Liver (tissue), 8 donors: ENCODE measurements at regions not wholly inside any gene's neighbourhood (a gene's known extent, or its start where the extent isn't known, plus 50 kb on each side); places are given as distances from the start of the nearest gene placed in this dataset.

Experiments used
- DNase-seq: peaks from one replicate; pipeline ENCODE4 v3.0.0-alpha.2; 2017; ENCODE audit warnings: low spot score
- H3K27ac ChIP-seq, 2 donors: one replicate each; pipeline ENCODE4 v1.7.0; 2013; ENCODE audit warnings: inconsistent platforms in 2 of 2, low read length in 2 of 2, control low read depth in 1 of 2, low read depth in 1 of 2, mild to moderate bottlenecking in 1 of 2
- H3K27me3 ChIP-seq, 4 donors: one replicate each; pipeline versions ENCODE4 v1.6.1 to v1.7.0; 2013; ENCODE audit warnings: low read length in 3 of 4, inconsistent platforms in 1 of 4, mild to moderate bottlenecking in 1 of 4, moderate library complexity in 1 of 4; ENCODE audit not compliant: control insufficient read depth in 4 of 4, insufficient read depth in 4 of 4
- H3K36me3 ChIP-seq, 4 donors: one replicate each; pipeline versions ENCODE4 v1.6.1 to v1.7.0; 2013; ENCODE audit warnings: low read length in 3 of 4, mild to moderate bottlenecking in 3 of 4, low read depth in 1 of 4, moderate library complexity in 1 of 4; ENCODE audit not compliant: control insufficient read depth in 4 of 4, insufficient read depth in 3 of 4
- H3K4me1 ChIP-seq, 4 donors: one replicate each; pipeline versions ENCODE4 v1.6.1 to v1.7.0; 2013; ENCODE audit warnings: low read length in 3 of 4, mild to moderate bottlenecking in 3 of 4, moderate library complexity in 1 of 4; ENCODE audit not compliant: control insufficient read depth in 4 of 4, insufficient read depth in 4 of 4
- H3K4me3 ChIP-seq, 3 donors: one replicate each; pipeline versions ENCODE4 v1.6.1 to v1.7.0; 2013; ENCODE audit warnings: low read length in 3 of 3, control low read depth in 1 of 3, low read depth in 1 of 3, mild to moderate bottlenecking in 1 of 3
- H3K9ac ChIP-seq, 2 donors: one replicate each; pipeline ENCODE4 v1.7.0; 2013; ENCODE audit warnings: low read length in 2 of 2, mild to moderate bottlenecking in 2 of 2, moderate library complexity in 2 of 2, control low read depth in 1 of 2, low read depth in 1 of 2
- H3K9me3 ChIP-seq, 4 donors: one replicate each; pipeline versions ENCODE4 v1.6.1 to v1.7.0; 2013; ENCODE audit warnings: low read length in 3 of 4; ENCODE audit not compliant: control insufficient read depth in 4 of 4
- ATF3 ChIP-seq: IDR thresholded peaks from 2 replicates; pipeline ENCODE4 v1.6.1; 2016; ENCODE audit warnings: antibody characterized with exemption
- CTCF ChIP-seq: fragments of 150-350 bp; IDR thresholded peaks from 2 replicates; pipeline ENCODE4 v1.5.1; 2017; ENCODE audit warnings: improper control_type of control experiment, low read depth, low read length; ENCODE audit not compliant: missing input control
- EGR1 ChIP-seq, 2 donors: IDR thresholded peaks; 2 replicates each; pipeline ENCODE4 v1.6.1; 2016 to 2018; ENCODE audit warnings: antibody characterized with exemption in 2 of 2, low read depth in 2 of 2
- FOXA1 ChIP-seq: IDR thresholded peaks from 2 replicates; pipeline ENCODE4 v1.6.1; 2016; ENCODE audit warnings: antibody characterized with exemption
- FOXA2 ChIP-seq: IDR thresholded peaks from 2 replicates; pipeline ENCODE4 v1.6.1; 2016; ENCODE audit warnings: antibody characterized with exemption
- HNF4A ChIP-seq, 2 donors: conservative IDR thresholded peaks; 2 replicates each; pipeline ENCODE4 v1.6.1; 2016; ENCODE audit warnings: antibody characterized with exemption in 2 of 2, mild to moderate bottlenecking in 2 of 2
- HNF4G ChIP-seq: IDR thresholded peaks from 2 replicates; pipeline ENCODE4 v1.6.1; 2016; ENCODE audit warnings: antibody characterized with exemption
- JUND ChIP-seq, 2 donors: IDR thresholded peaks; 2 replicates each; pipeline ENCODE4 v1.6.1; 2016; ENCODE audit warnings: antibody characterized with exemption in 2 of 2
- MAX ChIP-seq: IDR thresholded peaks from 2 replicates; pipeline ENCODE4 v1.6.1; 2016; ENCODE audit warnings: antibody characterized with exemption
- NR2F2 ChIP-seq: IDR thresholded peaks from 2 replicates; pipeline ENCODE4 v1.6.1; 2016; ENCODE audit warnings: antibody characterized with exemption
- RAD21 ChIP-seq, 2 donors: IDR thresholded peaks; 2 replicates each; pipeline ENCODE4 v1.6.1; 2016; ENCODE audit warnings: antibody characterized with exemption in 2 of 2, mild to moderate bottlenecking in 2 of 2
- REST ChIP-seq: IDR thresholded peaks from 2 replicates; pipeline ENCODE4 v1.6.1; 2016; ENCODE audit warnings: antibody characterized with exemption, mild to moderate bottlenecking
- RXRA ChIP-seq, 2 donors: IDR thresholded peaks; 2 replicates each; pipeline ENCODE4 v1.6.1; 2017 to 2018; ENCODE audit warnings: antibody characterized with exemption in 2 of 2, mild to moderate bottlenecking in 1 of 2
- SP1 ChIP-seq: IDR thresholded peaks from 2 replicates; pipeline ENCODE4 v1.6.1; 2018; ENCODE audit warnings: antibody characterized with exemption, mild to moderate bottlenecking
- TAF1 ChIP-seq: conservative IDR thresholded peaks from 2 replicates; pipeline ENCODE4 v1.6.1; 2016; ENCODE audit warnings: antibody characterized with exemption, mild to moderate bottlenecking
- YY1 ChIP-seq: IDR thresholded peaks from 2 replicates; pipeline ENCODE4 v1.6.1; 2016; ENCODE audit warnings: antibody characterized with exemption, mild to moderate bottlenecking
- WGBS: extraction: QIAGEN DNeasy Blood & Tissue Kit; methylation state at CpG from one replicate; pipeline ENCODE4 v1.1.7; 2013; 5-methylcytosine and 5-hydroxymethylcytosine counted together
- donor health status: healthy.
- donor health status: healthy.
- donor health status: healthy.
- donor health status: healthy.
- donor health status: healthy.

- no peaks in the 10 kb centered on the region for H3K4me1 ChIP-seq
- DNase-seq, result no peak
- peaks cover 0 to 6% (median 0%) of the 10 kb centered on the region in 4 donors for H3K27me3 ChIP-seq
- TF ChIP-seq FOXA1, result no peak
- no peak for TF ChIP-seq YY1
- no peak for TF ChIP-seq ATF3
- no peak for TF ChIP-seq JUND (IDR thresholded peaks at IDR 0.05)
- H3K9ac ChIP-seq, result no peak overlapping the region
- 80% methylated on average over 4 of the region's 4 CpGs for WGBS
- H3K9me3 ChIP-seq, result peaks cover 2 to 13% (median 6%) of the 10 kb centered on the region in 4 donors
- no peak overlapping the region for H3K27ac ChIP-seq
- no peak overlapping the region for H3K4me3 ChIP-seq
- no peaks in the 10 kb centered on the region for H3K36me3 ChIP-seq
Measured at GRCh38 chr17:36876966-36877365, 60.3 kb upstream of the LHX1 start.

GRCh38 chr17:36877771-36878170, 59.5 kb upstream of the LHX1 start:
- Histone ChIP-seq H3K4me3 (no peak overlapping the region), H3K36me3 (no peaks in the 10 kb centered on the region), H3K27ac (no peak overlapping the region), H3K9me3 (peaks cover 6 to 12% (median 7%) of the 10 kb centered on the region in 4 donors), H3K27me3 (peaks cover 0 to 6% (median 0%) of the 10 kb centered on the region in 4 donors), H3K4me1 (no peaks in the 10 kb centered on the region), H3K9ac (no peak overlapping the region)
- 70% methylated on average over 4 of the region's 4 CpGs for WGBS
- TF ChIP-seq CTCF (no peak), YY1 (no peak), RXRA (IDR thresholded peaks at IDR 0.05) (no peak), HNF4G (no peak), HNF4A (conservative IDR thresholded peaks at IDR 0.05) (no peak), TAF1 (no peak)
- DNase-seq, result no peak

- Histone ChIP-seq H3K36me3 (no peaks in the 10 kb centered on the region), H3K4me3 (no peak overlapping the region), H3K27ac (no peak overlapping the region), H3K27me3 (peaks cover 0 to 6% (median 0%) of the 10 kb centered on the region in 4 donors), H3K9ac (no peak overlapping the region), H3K4me1 (no peaks in the 10 kb centered on the region), H3K9me3 (peaks cover 6 to 9% (median 7%) of the 10 kb centered on the region in 4 donors)
- TF ChIP-seq NR2F2, result no peak
- no peak for TF ChIP-seq MAX
- TF ChIP-seq ATF3, result no peak
- no peak for TF ChIP-seq SP1
- no peak for TF ChIP-seq REST
- TF ChIP-seq EGR1 (IDR thresholded peaks at IDR 0.05; ENCODE audit: low read depth in 2 of 2), result no peak
- TF ChIP-seq RAD21 (IDR thresholded peaks at IDR 0.05), result no peak
- TF ChIP-seq FOXA2, result no peak
- WGBS, result 79% methylated on average over 4 of the region's 4 CpGs
- DNase-seq, result no peak
Measured at GRCh38 chr17:36878216-36878615, 59.1 kb upstream of the LHX1 start.
